ENCODE measurements at regions not wholly inside any gene's neighbourhood (a gene's known extent, or its start where the extent isn't known, plus 50 kb on each side); places are given as distances from the start of the nearest gene placed in this dataset.
A peak's percentile ranks its signal among the peaks of the same experiment; 100 is the strongest.
"Not testable (repeated sequence)": the region's sequence is repeated elsewhere in the genome, so short reads cannot be mapped to it uniquely, and the experiment has no call there.

- no peak overlapping the region for H3K27ac ChIP-seq (ENCODE audit: poor library complexity, severe bottlenecking)
- no peak for ATAC-seq (ENCODE audit: low read depth)
- H3K27me3 ChIP-seq (ENCODE audit: insufficient read depth, poor library complexity, severe bottlenecking) = no peaks in the 10 kb centered on the region
- no peaks in the 10 kb centered on the region for H3K36me3 ChIP-seq (ENCODE audit: low read depth)
- no peak for DNase-seq (ENCODE audit: low spot score)
- peaks cover 16% of the 10 kb centered on the region for H3K4me1 ChIP-seq (ENCODE audit: insufficient read depth, poor library complexity, severe bottlenecking)
- TF ChIP-seq CTCF (IDR thresholded peaks at IDR 0.05; ENCODE audit: poor library complexity, severe bottlenecking) = no peak
- no peak overlapping the region for H3K4me3 ChIP-seq (ENCODE audit: severe bottlenecking)
- H3K9me3 ChIP-seq (ENCODE audit: severe bottlenecking) = no peaks in the 10 kb centered on the region
Measured at GRCh38 chr2:54040685-54041084, 69.9 kb upstream of the PSME4 start.

- H3K27ac ChIP-seq (ENCODE audit: poor library complexity, severe bottlenecking) = no peak overlapping the region
- H3K27me3 ChIP-seq (ENCODE audit: insufficient read depth, poor library complexity, severe bottlenecking) = no peaks in the 10 kb centered on the region
- no peak for TF ChIP-seq CTCF (IDR thresholded peaks at IDR 0.05; ENCODE audit: poor library complexity, severe bottlenecking)
- H3K36me3 ChIP-seq (ENCODE audit: low read depth) = no peaks in the 10 kb centered on the region
- ATAC-seq (ENCODE audit: low read depth) = no peak
- no peak overlapping the region for H3K4me3 ChIP-seq (ENCODE audit: severe bottlenecking)
- no peak for DNase-seq (ENCODE audit: low spot score)
- H3K4me1 ChIP-seq (ENCODE audit: insufficient read depth, poor library complexity, severe bottlenecking) = peaks cover 16% of the 10 kb centered on the region
- no peaks in the 10 kb centered on the region for H3K9me3 ChIP-seq (ENCODE audit: severe bottlenecking)
Measured at GRCh38 chr2:54040250-54040649, 69.5 kb upstream of the PSME4 start.

- DNase-seq (ENCODE audit: low spot score) = no peak
- Histone ChIP-seq H3K36me3 (ENCODE audit: low read depth) (no peaks in the 10 kb centered on the region), H3K27ac (ENCODE audit: poor library complexity, severe bottlenecking) (no peak overlapping the region)
Measured at GRCh38 chr2:54038835-54039234, 68.0 kb upstream of the PSME4 start.

GRCh38 chr2:54031288-54031687 lies 60.5 kb upstream of the PSME4 start:
- H3K27me3 ChIP-seq (ENCODE audit: insufficient read depth, poor library complexity, severe bottlenecking); DNase-seq (ENCODE audit: low spot score); H3K36me3 ChIP-seq (ENCODE audit: low read depth); H3K27ac ChIP-seq (ENCODE audit: poor library complexity, severe bottlenecking); H3K4me3 ChIP-seq (ENCODE audit: severe bottlenecking); ATAC-seq (ENCODE audit: low read depth); H3K4me1 ChIP-seq (ENCODE audit: insufficient read depth, poor library complexity, severe bottlenecking); H3K9me3 ChIP-seq (ENCODE audit: severe bottlenecking): not testable (repeated sequence)

More at GRCh38 chr2:54038835-54039234, 68.0 kb upstream of the PSME4 start:
- no peak for TF ChIP-seq CTCF (IDR thresholded peaks at IDR 0.05; ENCODE audit: poor library complexity, severe bottlenecking)
- peak; percentile 74 for ATAC-seq (ENCODE audit: low read depth)
- Histone ChIP-seq H3K4me3 (ENCODE audit: severe bottlenecking) (no peak overlapping the region), H3K4me1 (ENCODE audit: insufficient read depth, poor library complexity, severe bottlenecking) (peaks cover 11% of the 10 kb centered on the region), H3K9me3 (ENCODE audit: severe bottlenecking) (no peaks in the 10 kb centered on the region), H3K27me3 (ENCODE audit: insufficient read depth, poor library complexity, severe bottlenecking) (no peaks in the 10 kb centered on the region)

GRCh38 chr2:54030806-54031205 lies 60.0 kb upstream of the PSME4 start:
- Histone ChIP-seq H3K36me3 (ENCODE audit: low read depth) (no peaks in the 10 kb centered on the region), H3K4me1 (ENCODE audit: insufficient read depth, poor library complexity, severe bottlenecking) (no peaks in the 10 kb centered on the region), H3K9me3 (ENCODE audit: severe bottlenecking) (no peaks in the 10 kb centered on the region), H3K27ac (ENCODE audit: poor library complexity, severe bottlenecking) (no peak overlapping the region), H3K27me3 (ENCODE audit: insufficient read depth, poor library complexity, severe bottlenecking) (no peaks in the 10 kb centered on the region), H3K4me3 (ENCODE audit: severe bottlenecking) (no peak overlapping the region)
- ATAC-seq (ENCODE audit: low read depth) = no peak
- DNase-seq (ENCODE audit: low spot score) = no peak
- no peak for TF ChIP-seq CTCF (IDR thresholded peaks at IDR 0.05; ENCODE audit: poor library complexity, severe bottlenecking)

All from RWPE2 (cell line).